Jurkat, Clone E6-1 (cell line): ENCODE measurements at regions not wholly inside any gene's neighbourhood (a gene's known extent, or its start where the extent isn't known, plus 50 kb on each side); places are given as distances from the start of the nearest gene placed in this dataset.
"Not testable (repeated sequence)": the region's sequence is repeated elsewhere in the genome, so short reads cannot be mapped to it uniquely, and the experiment has no call there.

Experiments used
- DNase-seq: peaks from one replicate; pipeline ENCODE4 v3.0.0-alpha.2; 2011; ENCODE audit warnings: low read depth, low spot score
- H3K4me3 ChIP-seq: 2 replicates; pipeline ENCODE4 v1.5.1; 2011; ENCODE audit warnings: mild to moderate bottlenecking, low read length, control low read depth, moderate library complexity

DNA sequence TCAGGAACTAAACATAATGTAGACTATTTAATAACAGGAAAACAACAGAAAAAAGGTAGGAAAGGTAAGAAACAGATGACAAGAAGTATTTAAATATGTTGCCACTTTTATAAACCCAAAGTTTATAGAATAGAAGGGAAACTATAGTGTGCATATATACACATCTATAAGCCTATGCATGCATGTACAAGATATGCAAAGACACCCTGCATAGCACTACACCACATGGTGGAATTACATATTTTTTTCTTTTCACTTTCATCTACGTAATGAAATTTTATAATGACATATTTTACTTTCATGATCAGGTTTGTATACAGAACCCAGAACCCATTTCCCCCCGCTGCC is 136.8 kb downstream of the MEX3B start:
- H3K4me3 ChIP-seq, result no peak overlapping the region
- no peak for DNase-seq

- no peak overlapping the region for H3K4me3 ChIP-seq
- DNase-seq, result no peak
Measured at GRCh38 chr15:81908111-81908510, 137.7 kb downstream of the MEX3B start.

GRCh38 chr15:81907521-81907920 is 138.3 kb downstream of the MEX3B start:
- H3K4me3 ChIP-seq, result no peak overlapping the region

DNA sequence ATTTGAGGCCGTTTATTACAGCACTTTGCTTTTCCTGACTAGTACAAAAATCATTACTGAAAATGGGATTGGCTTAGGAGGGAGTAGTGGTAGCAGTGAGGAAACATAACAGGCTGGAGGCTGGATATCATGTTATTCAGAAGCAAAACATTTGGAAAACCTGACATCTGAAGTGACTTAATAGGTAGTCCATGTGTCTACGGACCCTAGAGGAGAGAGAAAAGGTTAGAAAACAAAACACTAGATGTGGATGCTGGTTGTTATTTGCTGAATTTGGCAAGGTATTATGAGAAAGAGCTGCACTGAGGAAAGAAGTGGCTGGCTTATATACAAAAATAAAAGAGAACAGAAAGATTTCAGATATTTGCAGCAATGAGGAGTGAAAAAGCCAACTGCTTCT is 139.9 kb downstream of the MEX3B start:
- DNase-seq, result no peak
- no peak overlapping the region for H3K4me3 ChIP-seq

More at GRCh38 chr15:81907521-81907920, 138.3 kb downstream of the MEX3B start:
- DNase-seq, result no peak

GRCh38 chr15:81901319-81901718 is 144.5 kb downstream of the MEX3B start:
- no peak overlapping the region for H3K4me3 ChIP-seq
- DNase-seq, result no peak

DNA sequence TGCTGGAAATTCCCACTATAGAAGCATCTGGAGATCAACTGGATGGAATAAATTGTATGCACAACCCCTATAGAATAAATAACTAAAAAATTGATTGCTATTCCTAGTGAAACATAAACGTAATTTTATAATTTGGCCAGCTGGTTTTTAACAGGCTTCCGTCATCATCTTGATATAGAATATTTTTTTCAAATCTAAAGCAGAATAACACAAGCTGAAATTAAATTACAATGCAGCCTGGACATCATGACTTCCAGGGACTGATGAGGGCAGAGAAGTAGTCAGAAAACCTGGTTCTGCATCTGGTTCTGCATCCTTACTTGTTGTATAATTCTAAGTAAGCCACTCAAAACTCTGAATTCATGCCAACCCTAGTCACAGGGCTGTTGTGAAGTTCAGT is 146.1 kb downstream of the MEX3B start:
- DNase-seq, result no peak

DNA sequence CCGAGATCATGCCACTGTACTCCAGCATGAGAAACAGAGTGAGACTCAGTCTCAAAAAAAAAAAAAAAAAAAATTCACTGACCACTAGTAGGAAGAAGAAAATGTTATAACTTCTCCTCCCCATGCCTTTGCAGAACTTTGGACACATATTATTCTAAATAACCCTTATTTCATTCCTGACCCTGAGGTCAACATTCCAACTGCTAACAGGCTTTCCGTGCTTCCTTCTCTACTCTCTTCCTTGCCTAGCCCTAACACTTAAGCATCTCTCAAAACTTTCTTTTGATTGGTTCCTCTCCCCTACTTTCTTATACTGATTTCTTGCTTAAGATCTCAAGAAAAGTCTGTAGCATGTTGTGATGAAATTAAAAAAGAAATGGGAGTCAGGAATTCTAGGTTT is 146.8 kb downstream of the MEX3B start:
- DNase-seq, result no peak
- H3K4me3 ChIP-seq, result no peak overlapping the region

More for the DNA sequence above, 146.1 kb downstream of the MEX3B start:
- H3K4me3 ChIP-seq, result no peak overlapping the region

DNA sequence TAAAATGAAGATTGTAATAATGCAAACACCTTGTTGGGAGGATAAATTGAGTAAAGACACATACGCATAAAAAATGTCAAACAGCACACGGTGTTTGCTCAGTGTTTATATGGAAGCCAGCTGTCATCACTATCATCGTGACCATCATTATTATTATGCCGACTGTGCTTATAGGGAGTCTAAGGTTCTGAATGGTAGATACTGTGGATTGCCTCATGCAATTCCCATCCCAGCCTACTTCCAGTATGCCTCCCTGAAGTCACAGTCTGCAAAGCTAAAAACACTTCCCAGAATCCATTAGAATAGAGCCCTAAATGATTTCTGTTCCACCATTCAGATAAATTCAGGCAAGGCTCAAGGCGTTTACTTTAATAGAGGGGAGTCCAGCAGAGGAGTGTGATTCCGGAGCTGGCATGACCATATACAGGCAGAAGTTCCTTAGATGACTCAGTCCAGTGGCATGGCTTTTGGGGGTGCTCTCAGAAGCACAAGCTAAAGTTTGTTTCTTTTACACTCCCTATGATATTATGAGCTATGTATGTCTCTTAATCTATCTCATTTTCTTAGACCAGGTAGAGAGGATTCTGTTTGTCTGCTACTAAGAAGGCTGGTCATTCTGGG is 148.7 kb downstream of the MEX3B start:
- no peak overlapping the region for H3K4me3 ChIP-seq
- no peak for DNase-seq

DNA sequence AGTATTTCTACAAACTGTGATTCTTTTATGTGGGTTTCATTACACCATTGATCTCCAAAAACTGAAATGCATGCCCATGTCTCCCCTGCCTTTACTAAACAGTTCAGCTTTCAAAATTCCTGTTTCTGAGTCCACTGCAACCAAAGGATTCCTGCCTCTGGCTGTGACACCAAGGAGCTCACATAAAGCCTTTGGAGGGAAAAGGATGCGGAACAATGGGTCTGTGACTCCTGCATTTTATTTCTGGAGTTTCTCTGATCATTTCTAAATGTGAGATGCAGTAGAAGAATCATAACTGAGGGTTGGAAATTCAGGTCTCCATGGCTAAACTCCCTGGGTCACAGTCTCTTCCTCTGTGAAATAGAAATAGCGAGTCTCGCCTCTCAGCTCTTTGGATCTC is 149.5 kb downstream of the MEX3B start:
- no peak overlapping the region for H3K4me3 ChIP-seq
- no peak for DNase-seq

DNA sequence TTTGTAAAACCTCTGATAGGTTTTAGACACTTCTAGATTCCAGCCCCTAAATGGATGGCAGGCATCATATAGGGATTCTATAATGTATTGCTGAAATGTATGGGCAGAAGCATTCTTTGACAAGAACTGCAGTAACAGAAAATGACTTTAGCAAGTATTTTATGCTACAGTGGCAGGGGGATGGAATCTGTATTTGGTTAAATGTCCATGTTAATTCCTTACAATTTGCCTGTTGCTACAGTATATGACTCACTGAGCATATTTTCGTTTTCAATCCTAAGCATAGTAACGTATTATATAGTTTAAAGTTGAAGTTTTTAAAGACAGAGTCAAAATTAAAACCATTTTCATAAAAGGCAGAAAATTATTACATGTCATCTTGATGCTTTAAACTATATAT is 150.1 kb downstream of the MEX3B start:
- DNase-seq, result no peak
- no peak overlapping the region for H3K4me3 ChIP-seq

DNA sequence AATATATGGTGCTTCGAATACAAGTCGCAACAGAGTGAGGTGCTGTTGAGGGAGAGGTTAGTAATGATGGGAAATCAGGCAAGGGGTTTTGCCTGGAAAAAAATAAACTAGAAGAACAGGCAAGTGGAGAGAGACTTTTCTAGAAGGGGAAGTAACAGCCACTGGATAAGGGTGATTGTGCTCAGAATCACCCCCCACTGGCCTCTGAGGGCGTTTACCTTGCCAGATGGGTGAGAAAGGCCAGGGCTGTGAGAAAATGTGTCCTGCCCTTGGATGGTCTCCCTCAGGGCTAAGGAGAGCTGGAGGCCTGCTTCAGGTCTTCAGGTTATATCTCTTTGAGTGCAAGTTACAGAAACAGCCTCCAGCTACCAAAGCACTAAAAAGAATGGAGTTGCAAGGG is 151.8 kb downstream of the MEX3B start:
- DNase-seq, result no peak
- H3K4me3 ChIP-seq, result no peak overlapping the region

DNA sequence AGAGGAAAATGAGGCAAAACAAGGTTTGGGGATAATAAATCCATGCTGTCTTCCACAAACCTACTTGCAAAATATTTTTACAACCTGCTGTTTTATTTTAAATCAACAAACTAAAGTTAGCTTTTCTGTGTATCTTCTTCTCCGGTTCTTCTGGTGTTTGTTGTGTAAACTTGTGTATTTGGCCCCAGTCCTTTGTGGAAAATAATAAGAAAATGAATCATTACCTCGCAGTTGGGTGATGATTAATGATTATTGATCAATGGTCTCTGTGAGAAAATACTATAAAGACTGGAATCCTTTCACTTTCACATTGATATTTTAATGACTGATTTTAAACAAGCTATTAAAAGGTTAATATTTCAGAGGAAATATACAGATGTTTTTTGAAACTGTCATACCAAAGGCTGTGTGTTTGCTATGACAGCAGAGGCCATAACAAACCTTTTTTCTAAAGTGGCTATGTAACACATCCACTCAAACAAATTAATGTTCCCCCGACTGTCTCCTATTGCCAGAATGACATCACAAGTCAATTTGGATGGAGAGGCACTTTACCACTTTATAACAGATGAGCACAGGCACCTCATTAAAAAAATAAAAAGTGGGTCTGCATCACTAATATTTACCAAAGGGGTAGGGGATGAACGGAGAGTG is 152.5 kb downstream of the MEX3B start:
- H3K4me3 ChIP-seq, result no peak overlapping the region
- DNase-seq, result no peak

- DNase-seq, result no peak
- H3K4me3 ChIP-seq, result no peak overlapping the region
Measured at GRCh38 chr15:81890496-81890895, 155.3 kb downstream of the MEX3B start.

- no peak for DNase-seq
- H3K4me3 ChIP-seq, result no peak overlapping the region
Measured at GRCh38 chr15:81889485-81889881, 156.3 kb downstream of the MEX3B start.

- DNase-seq, result no peak
- H3K4me3 ChIP-seq, result no peak overlapping the region
Measured at GRCh38 chr15:81888748-81889484, 156.9 kb downstream of the MEX3B start.

- H3K4me3 ChIP-seq, result no peak overlapping the region
- DNase-seq, result no peak
Measured at GRCh38 chr15:81887912-81888311, 157.9 kb downstream of the MEX3B start.

GRCh38 chr15:81887188-81887587 is 158.6 kb downstream of the MEX3B start:
- not testable (repeated sequence) for H3K4me3 ChIP-seq

GRCh38 chr15:81886591-81886990 is 159.2 kb downstream of the MEX3B start:
- no peak for DNase-seq
- no peak overlapping the region for H3K4me3 ChIP-seq

More at GRCh38 chr15:81887188-81887587, 158.6 kb downstream of the MEX3B start:
- DNase-seq, result not testable (repeated sequence)

- DNase-seq, result no peak
- H3K4me3 ChIP-seq, result no peak overlapping the region
Measured at GRCh38 chr15:81886080-81886479, 159.7 kb downstream of the MEX3B start.

GRCh38 chr15:81885135-81885534 is 160.7 kb downstream of the MEX3B start:
- no peak overlapping the region for H3K4me3 ChIP-seq
- DNase-seq, result no peak
